MM.1S (cell line): ENCODE measurements at regions not wholly inside any gene's neighbourhood (a gene's known extent, or its start where the extent isn't known, plus 50 kb on each side); places are given as distances from the start of the nearest gene placed in this dataset.

Source experiments
- DNase-seq: peaks from one replicate; pipeline ENCODE4 v3.0.0-alpha.2; 2015
- H2AFZ ChIP-seq: fragments of 300-600 bp; sonication (generic); 2 replicates; pipeline ENCODE4 v1.6.0; 2016; ENCODE audit warnings: antibody characterized with exemption, low read length
- H3F3A ChIP-seq: fragments of 300-600 bp; sonication (generic); 2 replicates; pipeline ENCODE4 v1.6.1; 2016; ENCODE audit warnings: mild to moderate bottlenecking, antibody characterized with exemption, low read length, moderate library complexity, mixed read lengths; ENCODE audit not compliant: insufficient read depth
- H3K27ac ChIP-seq: fragments of 300-600 bp; sonication (generic); 2 replicates; pipeline ENCODE4 v1.5.1; 2016; ENCODE audit warnings: mild to moderate bottlenecking, low read length
- H3K27me3 ChIP-seq: fragments of 300-600 bp; sonication (generic); replicated peaks from 2 replicates; pipeline ENCODE4 v1.6.0; 2016; ENCODE audit warnings: low read length; ENCODE audit not compliant: insufficient read depth
- H3K36me3 ChIP-seq: fragments of 300-600 bp; sonication (generic); replicated peaks from 2 replicates; pipeline ENCODE4 v1.6.1; 2016; ENCODE audit warnings: mild to moderate bottlenecking, low read length, mixed read lengths; ENCODE audit not compliant: insufficient read depth
- H3K4me1 ChIP-seq: fragments of 300-600 bp; sonication (generic); 2 replicates; pipeline ENCODE4 v1.6.1; 2016; ENCODE audit warnings: low read length, mixed read lengths
- H3K4me2 ChIP-seq: fragments of 300-600 bp; sonication (generic); 2 replicates; pipeline ENCODE4 v1.6.0; 2016; ENCODE audit warnings: low read depth, low read length
- H3K4me3 ChIP-seq: fragments of 300-600 bp; sonication (generic); 2 replicates; pipeline ENCODE4 v1.5.1; 2016; ENCODE audit warnings: low read length, mixed read lengths
- H3K79me2 ChIP-seq: fragments of 300-600 bp; sonication (generic); 2 replicates; pipeline ENCODE4 v1.6.1; 2016; ENCODE audit warnings: mixed run types, low read length, mixed read lengths
- H3K9ac ChIP-seq: fragments of 300-600 bp; sonication (generic); 2 replicates; pipeline ENCODE4 v1.6.1; 2016; ENCODE audit warnings: low read length, mixed read lengths
- H3K9me2 ChIP-seq: fragments of 300-600 bp; sonication (generic); replicated peaks from 2 replicates; pipeline ENCODE4 v1.6.1; 2016; ENCODE audit warnings: mild to moderate bottlenecking, low read length, mixed read lengths; ENCODE audit not compliant: insufficient read depth
- H3K9me3 ChIP-seq: fragments of 300-600 bp; sonication (generic); replicated peaks from 2 replicates; pipeline ENCODE4 v1.6.1; 2016; ENCODE audit warnings: mild to moderate bottlenecking, low read length, mixed read lengths; ENCODE audit not compliant: insufficient read depth
- H4K20me1 ChIP-seq: fragments of 300-600 bp; sonication (generic); 2 replicates; pipeline ENCODE4 v1.6.1; 2016; ENCODE audit warnings: mild to moderate bottlenecking, low read length, moderate library complexity, mixed read lengths; ENCODE audit not compliant: insufficient read depth
- CTCF ChIP-seq: fragments of 300-600 bp; sonication (generic); IDR thresholded peaks from 2 replicates; pipeline ENCODE4 v1.5.1; 2016; ENCODE audit warnings: antibody characterized with exemption, low read length, mixed read lengths
- EZH2 ChIP-seq: fragments of 300-600 bp; sonication (generic); optimal IDR thresholded peaks from 2 replicates; pipeline ENCODE3; 2017; ENCODE audit warnings: low read depth, mild to moderate bottlenecking, antibody characterized with exemption, low read length, mixed read lengths
- EZH2phosphoT487 ChIP-seq: fragments of 300-600 bp; sonication (generic); IDR thresholded peaks from 2 replicates; pipeline ENCODE4 v1.6.1; 2018; ENCODE audit warnings: antibody characterized with exemption, low read length

GRCh38 chr14:34213332-34213731 is 248.7 kb downstream of the SPTSSA start:
- no peaks in the 10 kb centered on the region for H3K4me1 ChIP-seq
- no peaks in the 10 kb centered on the region for H3K27me3 ChIP-seq
- no peak overlapping the region for H3K27ac ChIP-seq
- no peaks in the 10 kb centered on the region for H3K79me2 ChIP-seq
- H3K9ac ChIP-seq = no peak overlapping the region
- H3K4me2 ChIP-seq = no peak overlapping the region
- H3F3A ChIP-seq = no peaks in the 10 kb centered on the region
- H3K4me3 ChIP-seq = no peak overlapping the region
- no peak overlapping the region for H2AFZ ChIP-seq
- H3K36me3 ChIP-seq = no peaks in the 10 kb centered on the region
- no peaks in the 10 kb centered on the region for H3K9me2 ChIP-seq
- H4K20me1 ChIP-seq = no peaks in the 10 kb centered on the region
- no peak for DNase-seq
- H3K9me3 ChIP-seq = no peaks in the 10 kb centered on the region
- TF ChIP-seq EZH2phosphoT487 (no peak), CTCF (no peak)

GRCh38 chr14:34212172-34212929 is 249.7 kb downstream of the SPTSSA start:
- Histone ChIP-seq H3K9me2 (no peaks in the 10 kb centered on the region), H2AFZ (no peak overlapping the region), H3K4me2 (no peak overlapping the region)

GRCh38 chr14:34211732-34212131 is 250.3 kb downstream of the SPTSSA start:
- Histone ChIP-seq H3K9me3 (no peaks in the 10 kb centered on the region), H3K9me2 (no peaks in the 10 kb centered on the region), H2AFZ (no peak overlapping the region), H3K4me3 (no peak overlapping the region), H3K4me2 (no peak overlapping the region), H3K27ac (no peak overlapping the region), H3F3A (no peaks in the 10 kb centered on the region), H3K27me3 (no peaks in the 10 kb centered on the region), H3K9ac (no peak overlapping the region), H4K20me1 (no peaks in the 10 kb centered on the region), H3K36me3 (no peaks in the 10 kb centered on the region), H3K79me2 (no peaks in the 10 kb centered on the region), H3K4me1 (no peaks in the 10 kb centered on the region)
- TF ChIP-seq EZH2phosphoT487 (no peak), CTCF (no peak), EZH2 (no peak)
- no peak for DNase-seq

More at GRCh38 chr14:34212172-34212929, 249.7 kb downstream of the SPTSSA start:
- H3K4me3 ChIP-seq = no peak overlapping the region
- H3F3A ChIP-seq = no peaks in the 10 kb centered on the region
- no peaks in the 10 kb centered on the region for H3K9me3 ChIP-seq
- no peak for DNase-seq
- no peaks in the 10 kb centered on the region for H4K20me1 ChIP-seq
- no peaks in the 10 kb centered on the region for H3K4me1 ChIP-seq
- H3K79me2 ChIP-seq = no peaks in the 10 kb centered on the region
- no peak overlapping the region for H3K9ac ChIP-seq
- H3K27me3 ChIP-seq = no peaks in the 10 kb centered on the region
- no peak for TF ChIP-seq CTCF
- H3K27ac ChIP-seq = no peak overlapping the region
- H3K36me3 ChIP-seq = no peaks in the 10 kb centered on the region
